ENCODE measurements at regions not wholly inside any gene's neighbourhood (a gene's known extent, or its start where the extent isn't known, plus 50 kb on each side); places are given as distances from the start of the nearest gene placed in this dataset.

GRCh38 chr5:36378551-36378950 lies 76.8 kb upstream of the RANBP3L start:
- Histone ChIP-seq H3K9me3 (ENCODE audit: control insufficient read depth, insufficient read depth, low read depth, low read length) (no peaks in the 10 kb centered on the region), H3K27ac (ENCODE audit: low read length) (no peak overlapping the region), H3K4me1 (ENCODE audit: control insufficient read depth, insufficient read depth, low read length) (no peaks in the 10 kb centered on the region), H3K27me3 (ENCODE audit: control insufficient read depth, insufficient read depth, low read length) (peaks cover 3% of the 10 kb centered on the region; the same call in 1 of the 2 replicates), H3K4me3 (ENCODE audit: low read depth in 2 of 2, low read length in 2 of 2) (no peak overlapping the region), H3K36me3 (ENCODE audit: control insufficient read depth, insufficient read depth, low read length) (no peaks in the 10 kb centered on the region)
- DNase-seq (ENCODE audit: low read depth, low spot score) (no peak), ATAC-seq (no peak)
- CTCF ChIA-PET: no interaction called here
- intact Hi-C loops (cut with micrococcal nuclease; ENCODE audit: unreplicated experiment) (no loop called here), in situ Hi-C loops (cut with HindIII; ENCODE audit: low pct_unique_long_range_greater_than_20kb, low sequenced_read_pairs) (no loop called here)
- BruUV-seq (replicated peaks): no TSS peak
- POLR2A ChIA-PET: no interaction called here
- TF ChIP-seq REST (IDR thresholded peaks at IDR 0.05; ENCODE audit: insufficient read depth in 1 of 2, low read depth in 2 of 2, low read length in 1 of 2) (no peak), CTCF (IDR thresholded peaks at IDR 0.05) (no peak), POLR2AphosphoS5 (IDR thresholded peaks at IDR 0.05; ENCODE audit: low read depth, low read length) (no peak), TCF7L2 (IDR thresholded peaks at IDR 0.05; ENCODE audit: low read depth, low read length) (no peak), SIN3A (IDR thresholded peaks at IDR 0.05; ENCODE audit: borderline replicate concordance, insufficient read depth, low read depth, low read length) (no peak)

GRCh38 chr5:36382890-36383289 lies 81.2 kb upstream of the RANBP3L start:
- Histone ChIP-seq H3K27me3 (ENCODE audit: control insufficient read depth, insufficient read depth, low read length) (peaks cover 3% of the 10 kb centered on the region; the same call in 1 of the 2 replicates), H3K9me3 (ENCODE audit: control insufficient read depth, insufficient read depth, low read depth, low read length) (no peaks in the 10 kb centered on the region), H3K36me3 (ENCODE audit: control insufficient read depth, insufficient read depth, low read length) (no peaks in the 10 kb centered on the region), H3K4me1 (ENCODE audit: control insufficient read depth, insufficient read depth, low read length) (no peaks in the 10 kb centered on the region), H3K4me3 (ENCODE audit: low read depth in 2 of 2, low read length in 2 of 2) (no peak overlapping the region), H3K27ac (ENCODE audit: low read length) (no peak overlapping the region)
- DNase-seq (ENCODE audit: low read depth, low spot score): no peak
- ChIA-PET CTCF (no interaction called here), POLR2A (no interaction called here)
- intact Hi-C loops (cut with micrococcal nuclease; ENCODE audit: unreplicated experiment): no loop called here
- BruUV-seq (replicated peaks): no TSS peak
- no peak for ATAC-seq
- TF ChIP-seq SIN3A (IDR thresholded peaks at IDR 0.05; ENCODE audit: borderline replicate concordance, insufficient read depth, low read depth, low read length) (no peak), CTCF (IDR thresholded peaks at IDR 0.05) (no peak), POLR2AphosphoS5 (IDR thresholded peaks at IDR 0.05; ENCODE audit: low read depth, low read length) (no peak), TCF7L2 (IDR thresholded peaks at IDR 0.05; ENCODE audit: low read depth, low read length) (no peak), REST (IDR thresholded peaks at IDR 0.05; ENCODE audit: insufficient read depth in 1 of 2, low read depth in 2 of 2, low read length in 1 of 2) (no peak)
- in situ Hi-C loops (cut with HindIII; ENCODE audit: low pct_unique_long_range_greater_than_20kb, low sequenced_read_pairs): no loop called here

All from Panc1 (cell line).